Thymus (tissue), 11 donors: ENCODE measurements at regions not wholly inside any gene's neighbourhood (a gene's known extent, or its start where the extent isn't known, plus 50 kb on each side); places are given as distances from the start of the nearest gene placed in this dataset.

Experiments used
- DNase-seq, 9 donors: peaks; one replicate each; pipeline ENCODE4 v3.0.0-alpha.2; 2013; ENCODE audit warnings: low spot score in 9 of 9, low read depth in 6 of 9, missing footprints in 1 of 9
- H3K27ac ChIP-seq, 2 donors: one replicate each; pipeline ENCODE4 v1.5.1; 2013; ENCODE audit warnings: control low read depth in 1 of 2, low read depth in 1 of 2, low read length in 1 of 2, mild to moderate bottlenecking in 1 of 2, moderate library complexity in 1 of 2
- H3K27me3 ChIP-seq, 2 donors: one replicate each; pipeline ENCODE4 v1.5.1; 2013; ENCODE audit warnings: low read length in 1 of 2; ENCODE audit not compliant: control insufficient read depth in 2 of 2, insufficient read depth in 1 of 2
- H3K36me3 ChIP-seq, 2 donors: one replicate each; pipeline ENCODE4 v1.5.1; 2013; ENCODE audit warnings: low read length in 1 of 2, mild to moderate bottlenecking in 1 of 2, moderate library complexity in 1 of 2; ENCODE audit not compliant: control insufficient read depth in 2 of 2, insufficient read depth in 2 of 2
- H3K4me1 ChIP-seq, 2 donors: one replicate each; pipeline ENCODE4 v1.5.1; 2013; ENCODE audit warnings: low read length in 2 of 2; ENCODE audit not compliant: control insufficient read depth in 2 of 2, insufficient read depth in 2 of 2
- H3K4me3 ChIP-seq, 2 donors: one replicate each; pipeline ENCODE4 v1.5.1; 2013; ENCODE audit warnings: low read length in 2 of 2, control low read depth in 1 of 2, mild to moderate bottlenecking in 1 of 2
- H3K9me3 ChIP-seq, 2 donors: one replicate each; pipeline ENCODE4 v1.5.1; 2013; ENCODE audit warnings: low read length in 1 of 2, mild to moderate bottlenecking in 1 of 2; ENCODE audit not compliant: control insufficient read depth in 2 of 2, insufficient read depth in 1 of 2
- WGBS: extraction: QIAGEN DNeasy Blood & Tissue Kit; methylation state at CpG from one replicate; pipeline ENCODE4 v1.1.7; 2013; 5-methylcytosine and 5-hydroxymethylcytosine counted together
- donor health status: healthy.

- 94% methylated on average over 7 of the region's 7 CpGs for WGBS
- H3K27ac ChIP-seq = no peak overlapping the region
- H3K4me1 ChIP-seq = no peaks in the 10 kb centered on the region
- no peak for DNase-seq
- H3K36me3 ChIP-seq = no peaks in the 10 kb centered on the region
- H3K9me3 ChIP-seq = no peaks in the 10 kb centered on the region
- H3K4me3 ChIP-seq = no peak overlapping the region
- H3K27me3 ChIP-seq = no peaks in the 10 kb centered on the region
Measured at GRCh38 chr11:90803831-90804230, 581.0 kb upstream of the CHORDC1 start.

- DNase-seq = no peak
Measured at GRCh38 chr11:90803366-90803765, 580.5 kb upstream of the CHORDC1 start.

GRCh38 chr11:90798769-90799168 is 575.9 kb upstream of the CHORDC1 start:
- Histone ChIP-seq H3K4me3 (no peak overlapping the region), H3K27ac (no peak overlapping the region), H3K9me3 (no peaks in the 10 kb centered on the region), H3K4me1 (no peaks in the 10 kb centered on the region), H3K27me3 (no peaks in the 10 kb centered on the region), H3K36me3 (no peaks in the 10 kb centered on the region)
- WGBS = 86% methylated on average over 3 of the region's 3 CpGs
- no peak for DNase-seq

More at GRCh38 chr11:90803366-90803765, 580.5 kb upstream of the CHORDC1 start:
- no peaks in the 10 kb centered on the region for H3K9me3 ChIP-seq
- H3K27ac ChIP-seq = no peak overlapping the region
- WGBS = 52% methylated on average over 3 of the region's 3 CpGs
- no peaks in the 10 kb centered on the region for H3K4me1 ChIP-seq
- H3K36me3 ChIP-seq = no peaks in the 10 kb centered on the region
- H3K27me3 ChIP-seq = no peaks in the 10 kb centered on the region
- no peak overlapping the region for H3K4me3 ChIP-seq

DNA sequence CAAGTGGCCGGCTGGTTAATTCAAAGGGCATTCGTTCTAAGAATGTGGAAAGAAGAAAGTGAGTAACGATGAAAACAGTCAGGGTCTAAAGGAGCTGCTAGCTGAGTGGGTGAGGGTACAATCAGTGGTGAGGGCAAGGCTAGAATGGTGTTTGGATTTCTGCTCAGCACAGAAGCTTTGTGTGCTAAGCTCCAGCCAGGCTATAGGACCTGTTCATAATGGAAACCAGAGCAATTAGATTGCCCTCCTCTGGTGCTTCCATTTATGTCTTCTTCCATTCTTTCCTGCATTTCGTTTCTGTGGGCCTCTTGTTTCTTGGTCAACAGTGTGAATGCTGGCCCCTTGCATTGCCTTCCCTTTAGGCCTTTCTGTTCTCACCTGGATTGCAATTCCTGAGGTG is 572.9 kb upstream of the CHORDC1 start:
- no peaks in the 10 kb centered on the region for H3K4me1 ChIP-seq
- WGBS = 86% methylated on average over 4 of the region's 4 CpGs
- no peaks in the 10 kb centered on the region for H3K36me3 ChIP-seq
- H3K9me3 ChIP-seq = no peaks in the 10 kb centered on the region
- H3K4me3 ChIP-seq = no peak overlapping the region
- H3K27me3 ChIP-seq = no peaks in the 10 kb centered on the region
- H3K27ac ChIP-seq = no peak overlapping the region
- DNase-seq = no peak

DNA sequence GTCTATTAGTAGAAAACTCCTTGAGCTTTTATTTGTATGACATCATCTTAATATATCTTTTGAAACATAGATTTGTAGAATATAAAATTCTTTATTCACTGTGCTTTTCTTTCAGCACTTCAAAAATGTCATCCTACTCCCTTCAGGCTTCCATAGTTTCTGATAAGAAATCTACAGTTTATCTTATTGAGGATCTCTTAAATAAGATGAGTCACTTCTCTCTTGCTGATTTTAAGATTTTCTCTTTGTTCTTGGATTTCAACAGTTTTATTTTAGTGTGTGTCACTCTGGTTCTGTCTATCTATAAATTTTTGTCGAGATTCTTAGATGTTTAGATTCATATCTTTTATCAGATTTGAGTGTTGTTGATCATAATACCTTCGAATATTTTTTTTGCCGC is 566.1 kb upstream of the CHORDC1 start:
- Histone ChIP-seq H3K4me3 (no peak overlapping the region), H3K9me3 (no peaks in the 10 kb centered on the region), H3K36me3 (no peaks in the 10 kb centered on the region), H3K27ac (no peak overlapping the region), H3K4me1 (no peaks in the 10 kb centered on the region), H3K27me3 (no peaks in the 10 kb centered on the region)
- DNase-seq = no peak
- 88% methylated on average over 3 of the region's 3 CpGs for WGBS

DNA sequence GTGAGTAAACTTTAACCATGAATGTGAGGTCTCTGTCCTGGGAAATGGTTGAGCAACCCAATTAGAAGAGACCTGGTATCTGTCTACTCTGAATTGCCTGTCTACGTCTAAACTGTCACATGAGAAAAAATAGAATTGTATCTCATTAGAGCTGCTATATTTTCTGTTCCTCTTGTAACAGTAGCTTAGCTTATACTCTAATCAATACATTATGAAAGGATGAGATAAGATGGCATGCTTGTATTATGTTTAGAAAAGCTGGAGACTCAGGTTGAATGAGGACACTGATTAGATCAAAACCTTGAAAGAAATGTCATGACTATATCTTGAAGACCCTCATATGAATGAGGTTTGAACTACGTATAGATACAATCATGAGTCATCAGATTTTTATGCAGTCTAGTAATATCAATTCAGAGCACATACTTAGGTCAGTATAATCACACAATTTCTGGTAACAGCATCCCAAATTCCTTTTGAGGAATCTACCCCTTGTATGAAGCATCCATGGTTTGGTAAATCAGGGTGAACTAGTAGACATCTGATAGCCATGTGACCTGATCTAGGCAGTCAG is 561.5 kb upstream of the CHORDC1 start:
- no peak overlapping the region for H3K27ac ChIP-seq
- no peak overlapping the region for H3K4me3 ChIP-seq
- no peaks in the 10 kb centered on the region for H3K4me1 ChIP-seq
- no peaks in the 10 kb centered on the region for H3K9me3 ChIP-seq
- WGBS = 92% methylated on average over 2 of the region's 2 CpGs
- no peaks in the 10 kb centered on the region for H3K36me3 ChIP-seq
- no peak for DNase-seq
- H3K27me3 ChIP-seq = no peaks in the 10 kb centered on the region

DNA sequence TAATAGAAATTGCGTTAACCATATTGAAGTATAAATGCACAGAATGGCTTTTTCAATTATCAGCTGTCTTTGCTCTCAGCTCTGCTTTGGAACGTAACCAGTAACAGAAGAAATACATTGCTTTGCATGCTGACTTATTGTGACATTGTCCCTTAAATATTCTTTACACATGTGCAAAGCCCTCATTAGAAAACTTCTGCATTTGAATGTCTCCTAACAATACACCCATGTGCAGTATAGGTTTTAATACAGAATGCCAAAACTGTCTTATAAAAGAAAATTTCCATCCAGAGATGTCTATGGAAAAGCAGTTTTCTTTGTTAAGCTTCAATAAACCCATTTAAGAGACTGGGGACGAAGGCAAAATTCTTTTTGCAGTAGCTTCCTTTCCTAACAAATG is 560.3 kb upstream of the CHORDC1 start:
- H3K36me3 ChIP-seq = no peaks in the 10 kb centered on the region
- H3K9me3 ChIP-seq = no peaks in the 10 kb centered on the region
- H3K27ac ChIP-seq = no peak overlapping the region
- H3K4me3 ChIP-seq = no peak overlapping the region
- H3K4me1 ChIP-seq = no peaks in the 10 kb centered on the region
- H3K27me3 ChIP-seq = no peaks in the 10 kb centered on the region
- 90% methylated on average over 3 of the region's 3 CpGs for WGBS
- no peak for DNase-seq

- Histone ChIP-seq H3K4me3 (no peak overlapping the region), H3K9me3 (peaks cover 0 to 12% of the 10 kb centered on the region in 2 donors), H3K4me1 (no peaks in the 10 kb centered on the region), H3K27me3 (no peaks in the 10 kb centered on the region), H3K27ac (no peak overlapping the region), H3K36me3 (no peaks in the 10 kb centered on the region)
- DNase-seq = no peak
Measured at GRCh38 chr11:90779098-90779497, 556.2 kb upstream of the CHORDC1 start.

GRCh38 chr11:90775567-90776165 is 552.8 kb upstream of the CHORDC1 start:
- H3K4me3 ChIP-seq = no peak overlapping the region
- no peaks in the 10 kb centered on the region for H3K27me3 ChIP-seq
- H3K36me3 ChIP-seq = no peaks in the 10 kb centered on the region
- no peak overlapping the region for H3K27ac ChIP-seq
- no peaks in the 10 kb centered on the region for H3K4me1 ChIP-seq
- no peak for DNase-seq
- WGBS = 90% methylated on average over 6 of the region's 6 CpGs
- H3K9me3 ChIP-seq = peaks cover 0 to 12% of the 10 kb centered on the region in 2 donors
